Activated effector memory CD4-positive, alpha-beta T cell treated with Interleukin-2 at 50 U/mL for 16 hours (primary cell): ENCODE measurements at regions not wholly inside any gene's neighbourhood (a gene's known extent, or its start where the extent isn't known, plus 50 kb on each side); places are given as distances from the start of the nearest gene placed in this dataset.
"Not testable (repeated sequence)": the region's sequence is repeated elsewhere in the genome, so short reads cannot be mapped to it uniquely, and the experiment has no call there.

Experiments used
- DNase-seq: peaks from one replicate; pipeline ENCODE4 v3.0.0-alpha.2; 2020

DNA sequence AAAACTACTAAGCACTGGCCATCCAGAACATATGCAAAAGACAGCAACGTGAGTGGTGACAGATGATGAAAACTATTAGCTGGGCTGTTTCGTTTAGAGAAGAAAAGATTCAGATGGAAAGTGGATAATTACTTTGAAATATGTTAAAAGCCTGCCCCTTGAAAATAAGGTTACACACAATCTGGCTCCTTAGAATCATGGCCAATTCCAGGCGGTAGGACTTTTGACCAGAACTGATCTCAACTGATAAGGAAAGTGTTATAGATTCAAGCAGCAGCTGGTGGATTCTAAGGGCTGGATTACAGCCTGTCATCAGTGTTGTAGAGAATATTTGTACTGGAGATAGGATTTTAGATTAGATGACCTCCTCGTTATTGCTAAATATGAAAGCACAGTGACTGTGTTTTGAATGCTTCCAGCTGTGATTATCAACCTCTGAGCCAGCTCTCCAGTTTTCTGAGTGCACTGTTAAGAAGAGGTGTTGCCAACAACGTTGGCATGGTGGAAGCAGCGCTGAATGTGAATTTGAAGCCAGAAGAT lies 75.1 kb downstream of the KBTBD2 start:
- not testable (repeated sequence) for DNase-seq

DNA sequence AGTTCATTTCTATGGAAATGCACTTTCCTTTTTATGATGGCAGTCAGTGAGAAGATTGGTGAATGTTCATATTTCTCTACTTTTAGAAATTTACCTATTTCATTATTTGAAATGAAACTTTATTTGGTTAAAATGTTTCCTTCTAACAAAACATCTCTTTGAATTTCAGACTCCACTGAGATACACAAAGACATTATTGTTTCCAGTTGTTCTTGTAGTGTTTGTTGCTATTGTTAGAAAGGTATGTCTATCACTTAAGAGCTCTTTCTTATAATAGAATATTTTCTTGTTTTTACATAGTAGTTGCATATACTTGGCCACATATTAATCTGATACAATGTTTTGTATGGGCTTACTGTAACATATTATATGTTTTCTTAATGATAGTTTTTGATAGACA lies 76.8 kb downstream of the KBTBD2 start:
- DNase-seq, result not testable (repeated sequence)

DNA sequence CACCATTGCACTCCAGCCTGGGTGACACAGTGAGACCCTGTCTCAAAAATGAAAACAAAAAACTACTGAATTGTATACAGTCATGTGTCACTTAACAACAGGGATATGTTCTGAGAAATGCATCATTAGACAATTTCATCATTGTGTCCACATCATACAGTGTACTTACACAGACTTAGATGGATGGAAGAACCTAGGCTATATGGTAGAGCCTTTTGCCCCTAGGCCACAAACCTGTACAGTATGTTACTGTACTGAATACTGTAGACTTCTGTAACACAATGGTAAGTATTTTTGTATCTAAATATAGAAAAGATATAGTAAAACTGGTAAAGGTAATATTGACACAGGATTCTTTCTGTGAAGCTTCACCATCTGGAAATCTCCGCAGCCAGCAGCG lies 81.7 kb downstream of the KBTBD2 start:
- no peak for DNase-seq

DNA sequence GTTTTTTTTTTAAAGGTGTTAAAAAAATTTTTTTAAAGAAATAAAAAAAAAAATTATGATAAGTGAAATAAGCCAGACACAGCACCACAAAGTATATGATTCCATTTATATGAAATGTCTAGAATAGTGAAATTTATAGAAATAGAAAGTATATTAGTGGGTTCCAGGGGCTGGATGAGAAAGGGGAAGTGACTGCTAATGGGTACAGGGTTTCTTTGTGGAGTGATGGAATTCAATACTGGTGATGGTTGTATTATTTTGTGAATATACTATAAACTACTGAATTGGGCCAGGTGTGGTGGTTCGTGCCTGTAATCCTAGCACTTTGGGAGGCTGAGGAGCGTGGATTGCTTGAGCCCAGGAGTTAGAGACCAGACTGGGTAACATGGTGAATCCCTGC lies 82.2 kb downstream of the KBTBD2 start:
- no peak for DNase-seq

DNA sequence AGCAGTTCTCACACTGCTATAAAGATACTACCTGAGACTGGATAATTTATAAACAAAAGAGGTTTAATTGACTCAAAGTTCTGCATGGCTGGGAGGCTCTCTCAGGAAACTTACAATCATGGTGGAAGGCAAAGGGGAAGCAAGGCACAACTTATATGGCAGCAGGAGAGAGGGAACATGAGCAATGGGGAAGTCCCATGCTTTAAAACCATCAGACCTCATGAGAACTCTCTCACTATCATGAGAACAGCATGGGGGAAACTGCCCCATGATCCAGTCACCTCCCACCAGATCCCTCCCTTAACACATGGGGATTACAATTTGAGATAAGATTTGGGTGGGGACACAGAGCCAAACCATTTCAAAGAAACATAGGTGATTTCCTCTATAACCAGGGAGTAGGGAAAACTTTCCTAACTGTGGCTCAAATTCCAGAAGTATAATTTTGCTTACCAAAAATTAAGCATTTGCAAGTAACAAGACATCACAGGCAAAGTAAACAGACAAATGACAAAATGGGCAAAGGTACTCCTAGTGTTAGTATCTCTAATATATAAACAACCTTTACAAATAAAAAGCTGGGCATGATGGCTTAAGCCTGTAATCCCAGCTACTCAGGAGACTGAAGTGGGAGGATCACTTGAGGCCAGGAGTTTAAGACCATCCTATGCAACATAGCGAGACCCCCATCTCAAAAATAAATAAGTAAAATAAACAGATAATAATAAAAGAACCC lies 88.0 kb downstream of the KBTBD2 start:
- DNase-seq, result no peak

DNA sequence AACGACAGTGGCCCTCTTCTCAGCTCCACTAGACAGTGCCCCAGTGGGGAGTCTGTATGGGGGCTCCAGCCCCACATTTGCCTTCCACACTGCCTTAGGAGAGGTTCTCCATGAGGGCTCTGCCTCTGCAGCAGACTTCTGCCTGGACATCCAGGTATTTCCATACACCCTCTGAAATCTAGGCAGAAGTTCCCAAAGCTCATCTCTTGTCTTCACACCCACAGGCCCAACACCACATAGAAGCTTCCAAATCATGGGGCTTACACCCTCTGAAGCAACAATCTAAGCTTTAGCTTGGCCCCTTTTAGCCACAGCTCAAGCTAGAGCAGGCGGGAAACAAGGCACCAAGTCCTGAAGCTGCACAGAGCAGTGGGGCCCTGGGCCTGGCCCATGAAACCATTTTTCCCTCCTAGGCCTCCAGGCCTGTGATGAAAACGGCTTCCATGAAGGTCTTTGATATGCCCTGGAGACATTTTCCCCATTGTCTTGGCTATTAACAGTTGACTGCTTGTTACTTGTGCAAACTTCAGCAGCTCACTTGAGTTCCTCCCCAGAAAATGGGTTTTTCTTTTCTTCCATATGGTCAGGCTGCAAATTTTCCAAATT lies 89.2 kb downstream of the KBTBD2 start:
- no peak for DNase-seq

DNA sequence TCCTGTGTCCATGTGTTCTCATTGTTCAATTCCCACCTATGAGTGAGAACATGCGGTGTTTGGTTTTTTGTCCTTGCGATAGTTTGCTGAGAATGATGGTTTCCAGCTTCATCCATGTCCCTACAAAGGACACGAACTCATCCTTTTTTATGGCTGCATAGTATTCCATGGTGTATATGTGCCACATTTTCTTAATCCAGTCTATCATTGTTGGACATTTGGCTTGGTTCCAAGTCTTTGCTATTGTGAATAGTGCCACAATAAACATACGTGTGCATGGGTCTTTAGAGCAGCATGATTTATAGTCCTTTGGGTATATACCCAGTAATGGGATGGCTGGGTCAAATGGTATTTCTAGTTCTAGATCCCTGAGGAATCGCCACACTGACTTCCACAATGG lies 98.5 kb downstream of the KBTBD2 start:
- not testable (repeated sequence) for DNase-seq

DNA sequence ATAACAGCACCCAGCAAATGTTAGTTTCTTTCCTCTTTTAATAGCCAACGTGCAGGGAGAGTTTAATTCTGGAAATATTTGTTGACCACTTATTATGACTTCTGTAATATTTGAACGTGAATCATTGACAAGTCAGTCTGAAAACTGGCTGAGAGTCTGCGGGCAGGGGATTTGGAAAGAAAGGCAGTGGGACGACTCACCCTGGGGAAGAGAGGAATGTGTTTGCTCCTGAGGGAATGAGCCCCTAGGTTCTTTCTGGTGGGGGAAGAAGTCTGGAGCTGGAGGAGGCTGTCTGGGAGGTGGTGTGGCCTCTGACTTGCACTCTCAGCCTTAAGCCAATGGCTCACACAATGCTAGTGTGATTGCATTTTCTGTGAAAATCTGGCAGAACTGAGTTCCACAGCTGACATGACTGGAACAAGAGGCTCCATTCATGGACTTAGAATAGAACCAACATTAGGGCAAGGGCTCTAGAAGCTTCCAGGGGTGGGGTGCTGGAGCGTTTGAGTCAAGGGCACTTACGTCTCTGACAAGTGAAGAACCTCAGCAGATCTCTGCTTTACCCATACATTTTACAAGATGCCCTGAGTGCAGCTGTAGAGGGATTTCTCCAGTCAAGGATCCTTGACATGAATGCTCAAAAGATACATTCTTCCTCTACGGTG lies 100.7 kb downstream of the KBTBD2 start:
- DNase-seq, result not testable (repeated sequence)

DNA sequence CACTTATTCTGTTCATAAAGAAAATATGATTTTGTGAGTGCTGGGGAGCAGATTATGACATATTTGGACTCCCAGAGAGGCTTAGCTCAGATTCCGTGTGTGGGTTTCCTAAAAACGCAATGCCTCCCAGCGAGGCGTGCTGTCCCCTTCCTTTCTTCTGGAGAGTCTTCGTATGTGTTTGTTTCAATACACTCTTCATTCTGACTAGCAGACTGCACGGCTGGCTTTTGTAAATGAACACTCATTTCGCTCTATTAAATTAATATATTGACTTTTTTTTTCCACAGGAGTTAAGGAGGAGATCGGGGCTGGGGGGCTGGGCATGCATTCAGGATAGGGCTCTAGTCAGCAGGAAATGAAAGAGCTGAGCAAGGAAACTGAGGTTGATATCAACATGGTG lies 102.3 kb downstream of the KBTBD2 start:
- DNase-seq, result not testable (repeated sequence)

DNA sequence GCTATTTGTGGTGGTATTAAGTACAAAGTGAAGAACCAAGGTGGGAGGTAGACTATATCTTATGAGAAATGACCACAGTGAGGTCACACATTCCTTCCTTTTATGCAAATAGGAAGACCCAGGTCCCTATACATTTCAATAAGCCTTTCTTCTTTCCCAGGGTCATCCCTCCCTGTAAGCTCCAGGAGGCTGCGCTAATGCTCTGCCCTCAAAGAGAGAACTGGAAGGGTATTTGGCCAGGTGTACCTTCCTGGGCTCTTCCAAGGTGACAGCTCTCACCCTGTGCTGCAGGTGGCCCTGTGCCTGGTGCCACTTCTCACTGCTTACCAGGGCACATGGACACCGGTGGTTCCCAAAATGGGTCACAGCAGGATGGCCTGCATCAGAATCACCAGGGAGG lies 103.4 kb downstream of the KBTBD2 start:
- DNase-seq, result not testable (repeated sequence)

DNA sequence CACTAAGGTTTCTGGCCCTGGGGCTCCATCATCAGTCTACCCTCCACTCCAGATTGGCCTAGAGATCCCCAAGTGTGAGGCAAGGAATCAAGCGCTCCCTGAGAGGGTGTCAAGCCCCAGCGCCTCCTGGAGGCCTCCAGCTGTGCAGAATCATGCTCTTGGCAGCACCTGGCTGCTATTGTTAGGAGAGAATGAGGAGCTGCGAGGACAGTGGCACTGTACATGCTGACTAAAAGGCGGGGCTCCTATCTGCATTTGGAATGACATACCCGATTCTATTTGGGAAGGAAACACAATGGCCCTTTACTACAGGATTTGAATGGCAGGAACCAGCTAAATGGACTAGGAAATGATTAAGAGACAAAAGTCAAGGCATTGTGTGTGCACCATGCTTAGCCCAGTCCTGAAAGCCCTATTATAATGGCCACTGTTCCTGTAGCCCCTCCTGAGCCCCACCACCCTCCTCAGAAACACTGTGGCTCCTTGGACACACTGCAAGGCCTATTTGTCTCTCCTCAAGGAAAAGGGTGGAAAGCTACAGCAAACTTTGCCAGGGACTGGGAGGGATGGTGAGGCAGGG lies 106.1 kb downstream of the KBTBD2 start:
- DNase-seq, result not testable (repeated sequence)

DNA sequence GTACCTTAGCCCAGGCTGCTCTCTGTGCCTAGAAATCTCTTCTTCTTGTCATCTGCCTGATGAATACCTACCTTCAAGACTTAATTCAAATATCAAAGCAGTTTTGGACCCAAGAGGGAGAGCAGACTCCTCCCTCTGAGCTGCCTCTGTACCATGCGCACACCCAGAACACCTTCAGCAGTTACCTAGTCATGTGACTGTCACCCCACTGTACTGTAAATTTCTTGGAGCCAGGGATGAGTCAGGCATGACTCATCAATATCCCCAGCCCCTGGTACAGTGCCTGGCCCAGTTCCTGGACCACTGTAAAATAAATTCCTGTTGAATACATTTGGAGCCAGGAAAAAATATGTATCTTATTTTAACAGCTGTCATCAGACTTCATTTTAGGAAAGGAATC lies 111.7 kb downstream of the KBTBD2 start:
- not testable (repeated sequence) for DNase-seq

DNA sequence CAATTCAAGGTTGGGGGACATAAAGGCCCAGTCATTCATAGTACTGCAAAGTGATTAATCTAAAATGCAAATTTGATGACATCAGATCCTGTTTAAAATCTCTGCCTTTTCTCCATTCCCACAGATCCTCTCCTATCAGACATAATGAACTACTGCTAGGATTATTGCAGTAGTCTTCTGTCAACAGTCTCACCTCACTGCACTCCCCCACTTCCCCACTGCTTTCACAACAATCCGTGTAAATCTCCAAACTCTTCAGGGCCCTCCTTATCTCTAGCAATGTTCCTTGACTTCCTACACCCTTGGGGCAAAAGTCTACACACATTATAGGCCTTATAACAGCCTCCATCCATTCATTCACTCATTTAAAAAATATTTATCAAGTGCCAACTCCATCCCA lies 112.4 kb downstream of the KBTBD2 start:
- no peak for DNase-seq

DNA sequence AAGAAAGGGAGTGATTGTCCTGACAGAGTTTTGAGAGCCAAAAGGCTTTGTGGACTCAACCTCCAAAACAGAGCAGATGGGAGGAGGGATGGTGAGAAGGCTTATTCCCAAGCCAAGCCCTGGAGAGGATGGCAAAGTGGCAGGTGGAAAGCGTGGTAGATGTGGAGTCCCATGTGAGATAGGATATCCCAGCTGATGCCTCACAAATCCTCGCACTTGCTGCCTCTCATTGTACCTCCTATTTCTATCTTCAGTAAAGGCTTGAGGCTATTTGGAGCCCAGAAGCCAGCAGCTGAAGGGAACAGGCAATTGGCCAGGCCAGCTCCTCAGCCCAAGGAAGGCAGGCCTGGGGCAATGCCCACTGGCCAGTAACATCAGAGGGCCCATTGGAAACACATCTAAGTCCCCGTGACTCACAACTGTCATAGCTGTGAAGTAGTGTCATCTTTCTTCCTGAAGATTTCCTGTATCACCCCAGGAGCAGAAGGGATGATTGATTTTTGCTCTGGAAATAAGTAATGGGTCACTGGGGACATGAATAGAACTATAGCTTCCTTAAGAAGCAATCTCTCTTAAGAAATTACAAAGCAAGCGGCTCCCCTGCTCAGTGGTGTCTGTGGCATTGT lies 114.4 kb downstream of the KBTBD2 start:
- not testable (repeated sequence) for DNase-seq

DNA sequence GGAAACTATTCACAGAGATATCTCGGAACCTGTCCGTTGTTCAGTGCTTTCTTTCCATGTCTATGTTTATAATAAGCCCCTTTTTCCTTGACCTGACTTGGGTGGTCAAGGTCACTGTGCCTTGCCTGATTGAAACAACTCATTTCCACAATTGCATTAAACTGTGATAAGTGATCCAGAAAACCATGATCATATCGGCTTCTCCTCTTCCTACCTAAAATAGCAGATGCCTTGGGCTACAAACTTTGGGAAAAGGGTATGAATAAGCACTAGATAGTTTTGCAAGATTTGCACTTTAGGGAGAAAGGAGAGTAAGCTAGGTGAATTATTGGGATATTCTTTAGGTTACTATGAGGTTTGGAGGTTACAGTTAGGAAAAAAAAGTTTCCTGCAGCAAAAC lies 115.2 kb downstream of the KBTBD2 start:
- DNase-seq, result not testable (repeated sequence)

DNA sequence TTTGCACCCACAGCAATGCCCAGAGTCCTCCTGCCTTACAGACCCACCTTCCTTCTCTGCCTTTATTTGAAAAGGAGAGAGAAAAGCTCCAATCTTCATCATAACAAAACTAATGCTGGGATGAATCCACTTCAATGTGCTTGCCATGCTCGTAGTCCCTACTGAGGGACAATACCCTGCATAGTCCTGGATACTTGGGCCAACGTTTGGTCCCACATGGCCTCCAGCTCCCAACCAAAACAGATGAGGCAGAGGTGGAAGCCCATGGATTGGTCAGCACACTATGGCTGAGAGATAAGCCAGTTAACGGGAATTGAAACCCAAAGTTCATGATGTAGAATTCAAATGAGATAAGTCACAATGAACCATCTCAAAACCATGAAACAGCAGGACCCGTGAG lies 115.8 kb downstream of the KBTBD2 start:
- not testable (repeated sequence) for DNase-seq

DNA sequence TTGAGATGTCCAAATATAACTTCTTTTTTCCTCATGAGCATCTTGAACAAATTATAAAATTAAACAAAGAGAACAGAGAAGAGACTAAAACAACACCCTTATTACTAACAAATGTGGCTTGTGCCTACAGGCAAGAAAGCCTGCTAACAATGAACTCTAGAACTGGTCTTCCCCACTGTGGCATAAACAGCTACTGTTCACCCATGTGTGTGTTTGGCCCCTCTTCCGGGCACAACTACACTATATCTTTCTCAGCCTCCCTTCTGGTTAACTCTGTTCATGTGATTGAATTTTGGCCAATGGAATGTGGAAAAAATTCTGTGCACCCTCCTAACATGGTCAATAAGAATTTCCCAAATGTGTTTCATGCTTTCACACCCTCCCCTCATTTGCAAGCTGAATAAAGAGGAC lies 117.0 kb downstream of the KBTBD2 start:
- no peak for DNase-seq

DNA sequence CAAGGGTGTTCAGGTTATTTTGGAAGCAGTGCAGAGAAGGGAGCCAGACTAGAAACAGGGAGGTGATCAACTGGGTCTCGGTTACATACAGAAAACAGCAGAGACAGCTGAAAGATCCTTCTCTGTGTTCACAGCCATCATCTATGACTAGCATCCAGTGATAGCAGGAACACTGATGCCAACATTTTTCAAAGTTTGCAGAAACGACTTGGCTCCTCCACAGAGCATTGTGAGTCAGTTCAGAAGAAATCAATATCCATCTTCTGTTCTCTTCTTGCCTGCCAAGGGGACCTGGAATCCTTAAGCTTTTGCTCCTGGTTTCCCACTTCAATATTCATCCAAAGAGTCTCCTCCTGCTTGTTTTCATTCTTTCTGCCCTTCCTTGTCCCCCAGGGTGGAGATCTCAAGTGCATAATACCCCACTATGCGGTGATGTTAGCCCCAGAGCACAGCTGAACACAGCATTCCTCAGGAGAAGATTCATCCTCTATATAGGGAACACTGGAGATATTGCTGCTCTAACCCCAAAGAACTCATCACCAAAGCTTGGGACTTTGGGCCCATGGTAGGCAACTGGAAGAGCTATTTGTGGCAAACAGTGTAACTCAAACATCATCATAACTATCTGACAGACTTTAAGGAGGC lies 122.6 kb downstream of the KBTBD2 start:
- not testable (repeated sequence) for DNase-seq

DNA sequence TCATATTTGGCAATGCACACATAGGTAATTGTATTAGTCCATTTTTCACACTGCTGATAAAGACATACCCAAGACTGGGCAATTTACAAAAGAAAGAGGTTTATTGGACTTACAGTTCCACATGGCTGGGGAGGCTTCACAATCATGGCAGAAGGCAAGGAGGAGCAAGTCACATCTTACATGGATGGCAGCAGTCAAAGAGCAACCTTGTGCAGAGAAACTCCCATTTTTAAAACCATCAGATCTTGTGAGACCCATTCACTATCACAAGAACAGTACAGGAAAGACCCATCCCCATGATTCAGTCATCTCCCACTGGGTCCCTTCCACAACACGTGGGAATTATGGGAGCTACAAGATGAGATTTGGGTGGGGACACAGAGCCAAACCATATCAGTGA lies 123.2 kb downstream of the KBTBD2 start:
- DNase-seq, result not testable (repeated sequence)

DNA sequence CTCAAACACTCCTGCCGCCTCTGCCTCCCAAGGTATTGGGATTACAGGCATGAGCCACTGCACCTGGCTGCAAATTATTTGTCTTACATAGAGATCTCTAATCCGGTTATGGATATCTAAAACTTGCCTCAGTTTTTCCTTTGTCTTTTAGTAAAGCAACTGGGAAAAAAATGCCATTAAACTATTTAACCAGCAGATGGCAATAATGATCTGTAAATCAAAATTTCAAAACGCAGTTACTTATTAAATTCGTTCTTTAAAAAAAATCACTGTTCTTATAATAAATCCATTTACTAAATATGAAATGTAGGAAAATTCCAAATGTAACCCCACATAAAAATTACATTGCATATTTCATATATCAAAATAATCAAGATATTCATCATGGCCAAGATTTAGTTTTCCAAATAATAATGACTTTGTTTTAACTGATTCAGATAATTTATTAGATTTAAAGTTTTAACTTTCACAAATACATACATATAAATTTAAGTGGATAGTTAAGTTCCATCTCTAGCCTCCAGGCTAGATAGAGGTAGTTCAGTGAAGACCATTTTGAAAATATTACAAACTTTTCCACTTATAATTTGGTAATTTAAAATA lies 125.8 kb downstream of the KBTBD2 start:
- DNase-seq, result not testable (repeated sequence)

DNA sequence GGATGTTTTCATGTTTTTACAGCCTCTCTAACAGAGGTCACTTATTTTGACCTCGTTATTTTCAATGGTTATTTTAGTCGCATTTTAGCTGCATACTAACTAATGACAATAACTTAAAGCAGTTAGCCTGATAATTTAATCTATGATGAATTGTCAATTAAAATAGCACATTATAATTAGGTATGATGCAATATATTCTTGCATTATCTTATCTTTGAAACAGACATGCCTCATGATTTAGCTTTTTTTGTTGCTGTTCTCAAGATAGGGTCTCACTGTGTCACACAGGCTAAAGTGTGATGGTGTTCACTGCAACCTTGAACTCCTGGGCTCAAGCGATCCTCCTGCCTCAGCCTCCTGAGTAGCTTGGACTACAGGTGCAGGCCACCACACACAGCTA lies 126.4 kb downstream of the KBTBD2 start:
- no peak for DNase-seq

DNA sequence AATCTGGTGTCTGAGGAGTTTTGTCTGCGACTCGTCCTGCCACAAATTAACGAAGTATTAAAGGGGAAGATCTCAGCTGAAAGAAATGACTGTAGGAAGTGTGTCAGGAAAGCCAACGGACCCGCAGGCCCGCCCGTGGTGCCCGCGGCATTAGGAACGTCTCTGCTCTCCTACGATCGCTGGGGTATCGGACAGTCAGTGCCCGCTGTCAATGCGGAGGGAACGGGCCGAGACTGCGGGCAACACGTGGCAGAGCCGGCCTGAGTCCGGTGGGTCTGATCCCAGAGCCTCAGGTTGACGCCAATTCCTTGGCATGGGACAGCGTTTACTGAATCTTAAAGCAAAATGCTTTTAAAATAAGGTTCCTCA lies 128.7 kb downstream of the KBTBD2 start:
- DNase-seq, result no peak
